HG03432 (cell line): ENCODE measurements at regions not wholly inside any gene's neighbourhood (a gene's known extent, or its start where the extent isn't known, plus 50 kb on each side); places are given as distances from the start of the nearest gene placed in this dataset.

Experiments used
- ATAC-seq: cut with Tn5 transposase; IDR thresholded peaks from one replicate; pipeline ENCODE4 v1.9.1; 2021; ENCODE audit warnings: mild to moderate bottlenecking, moderate library complexity; ENCODE audit not compliant: unreplicated experiment

GRCh38 chr21:35138665-35139381, 89.7 kb upstream of the RUNX1 start:
- no peak for ATAC-seq

- ATAC-seq: no peak
Observed at GRCh38 chr21:35136586-35137219, 87.6 kb upstream of the RUNX1 start.

- no peak for ATAC-seq
Observed at GRCh38 chr21:35136106-35136505, 87.0 kb upstream of the RUNX1 start.

GRCh38 chr21:35135481-35135880, 86.4 kb upstream of the RUNX1 start:
- ATAC-seq: no peak

GRCh38 chr21:35134309-35134708, 85.2 kb upstream of the RUNX1 start:
- ATAC-seq: no peak

- no peak for ATAC-seq
Observed at GRCh38 chr21:35128536-35128935, 79.4 kb upstream of the RUNX1 start.

- ATAC-seq: no peak
Observed at GRCh38 chr21:35127851-35128250, 78.7 kb upstream of the RUNX1 start.

GRCh38 chr21:35127026-35127425, 77.9 kb upstream of the RUNX1 start:
- no peak for ATAC-seq

- ATAC-seq: no peak
Observed at GRCh38 chr21:35120631-35121180, 71.6 kb upstream of the RUNX1 start.

GRCh38 chr21:35119501-35120047, 70.5 kb upstream of the RUNX1 start:
- ATAC-seq: no peak

- ATAC-seq: no peak
Observed at GRCh38 chr21:35116777-35117176, 67.7 kb upstream of the RUNX1 start.

GRCh38 chr21:35113064-35113463, 64.0 kb upstream of the RUNX1 start:
- no peak for ATAC-seq

GRCh38 chr21:35111321-35111930, 62.3 kb upstream of the RUNX1 start:
- ATAC-seq: no peak

- no peak for ATAC-seq
Observed at GRCh38 chr21:35108887-35109286, 59.8 kb upstream of the RUNX1 start.

GRCh38 chr21:35107520-35107919, 58.4 kb upstream of the RUNX1 start:
- ATAC-seq: no peak

GRCh38 chr21:35106246-35106835, 57.2 kb upstream of the RUNX1 start:
- no peak for ATAC-seq

GRCh38 chr21:35102488-35103371, 53.6 kb upstream of the RUNX1 start:
- ATAC-seq: no peak

- no peak for ATAC-seq
Observed at GRCh38 chr21:35100349-35100811, 51.3 kb upstream of the RUNX1 start.

- no peak for ATAC-seq
Observed at GRCh38 chr21:35099310-35099709, 50.2 kb upstream of the RUNX1 start.
